SKM-1 treated with dmso at 0.1 percent for 144 hours (cell line): ENCODE measurements at regions not wholly inside any gene's neighbourhood (a gene's known extent, or its start where the extent isn't known, plus 50 kb on each side); places are given as distances from the start of the nearest gene placed in this dataset.

Source experiments
- DNase-seq: peaks from one replicate; lab custom pipeline; 2025; ENCODE audit not compliant: unreplicated experiment; lab: John Stamatoyannopoulos, UW

DNA sequence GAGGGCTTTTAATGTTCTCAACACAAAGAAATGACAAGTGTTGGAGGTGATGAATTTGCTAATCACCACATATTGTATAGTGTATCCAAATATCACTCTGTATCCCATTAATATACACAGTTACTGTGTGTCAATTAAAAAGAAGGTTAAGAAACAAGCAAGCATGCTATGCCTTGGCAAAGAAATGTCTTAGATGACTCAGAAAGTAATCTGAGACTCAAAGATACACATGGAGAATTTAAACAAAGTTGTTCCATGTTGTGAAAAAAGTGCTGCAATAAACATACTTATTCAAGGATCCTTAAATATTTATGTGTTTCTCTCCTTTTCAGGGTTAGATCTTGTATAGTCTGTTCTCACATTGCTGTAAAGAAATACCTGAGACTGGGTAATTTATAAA, 300.9 kb downstream of the DHX35 start:
- no peak for DNase-seq

DNA sequence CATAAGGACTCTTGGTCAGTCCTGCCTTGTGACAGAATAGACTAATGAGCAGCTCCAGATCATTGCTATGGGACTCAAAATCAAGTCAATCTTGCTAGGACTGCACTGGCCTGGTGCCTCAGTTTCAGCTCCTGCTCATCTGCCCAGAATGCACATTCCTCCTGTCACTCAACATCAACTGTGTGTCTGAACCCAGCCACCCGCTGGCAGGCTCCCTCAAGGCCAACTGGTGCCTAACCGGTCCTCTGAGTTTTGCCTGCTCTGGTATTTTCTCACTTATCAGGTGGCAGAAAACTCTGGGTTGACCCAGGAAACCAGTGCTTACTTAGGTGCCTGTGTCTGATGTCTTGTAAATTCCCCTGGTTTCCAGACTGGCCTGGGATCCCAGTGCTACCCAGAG, 297.7 kb downstream of the DHX35 start:
- no peak for DNase-seq

DNA sequence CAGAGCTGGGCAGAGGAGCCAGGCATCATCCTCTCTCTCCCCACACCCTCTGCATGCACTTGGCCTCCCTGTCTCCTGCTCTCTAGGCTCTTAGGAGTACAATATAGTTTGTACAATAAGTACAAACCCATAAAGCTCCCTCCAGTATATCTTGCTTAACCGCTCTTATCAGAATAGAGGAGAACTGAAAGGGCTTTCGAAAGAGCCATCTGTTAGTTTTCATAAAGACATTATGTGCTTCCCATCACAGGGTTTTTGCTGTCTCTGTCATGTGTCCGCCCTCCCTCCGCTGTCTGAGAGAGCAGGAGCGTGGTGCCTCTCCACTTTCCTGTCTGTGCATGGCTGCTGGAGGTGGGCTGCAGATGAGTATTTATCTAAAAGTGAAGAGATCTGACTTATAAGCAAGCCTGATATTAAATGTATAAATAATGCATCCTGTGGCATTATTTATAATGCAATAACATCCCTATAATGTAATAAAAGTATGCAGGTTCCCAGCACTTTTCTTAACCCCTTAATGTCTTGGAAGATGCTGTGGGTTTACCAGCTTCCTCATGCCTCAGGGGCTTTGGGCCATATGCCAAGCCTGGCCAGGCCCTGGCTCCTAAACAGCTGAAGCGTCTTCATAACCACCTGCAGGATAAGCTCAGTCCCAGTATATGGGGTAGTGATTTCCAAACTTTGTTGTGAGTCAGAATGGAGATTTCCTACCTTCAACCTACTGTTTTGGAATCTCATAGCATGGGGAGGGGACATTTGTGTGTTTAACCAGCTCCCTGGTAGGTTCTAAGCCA, 297.1 kb downstream of the DHX35 start:
- no peak for DNase-seq

DNA sequence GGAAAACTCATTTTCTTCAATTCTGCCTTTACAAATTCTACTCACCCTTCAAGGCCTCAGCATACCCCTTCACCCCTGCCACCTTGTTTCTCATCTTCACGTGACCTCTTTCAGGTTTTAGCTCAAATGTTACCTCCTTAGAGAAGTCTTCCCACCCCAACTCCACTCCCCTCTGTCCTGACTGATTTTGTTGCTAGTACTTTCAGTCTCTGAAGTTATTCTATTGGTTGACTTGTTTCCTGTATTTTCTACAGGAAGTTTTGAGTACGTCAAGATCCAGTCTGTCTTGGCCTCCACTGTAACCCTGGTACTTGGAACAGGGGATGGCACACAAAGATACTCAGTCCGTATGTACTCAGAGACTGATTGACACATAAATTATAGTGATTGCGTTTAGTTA, 296.1 kb downstream of the DHX35 start:
- no peak for DNase-seq

DNA sequence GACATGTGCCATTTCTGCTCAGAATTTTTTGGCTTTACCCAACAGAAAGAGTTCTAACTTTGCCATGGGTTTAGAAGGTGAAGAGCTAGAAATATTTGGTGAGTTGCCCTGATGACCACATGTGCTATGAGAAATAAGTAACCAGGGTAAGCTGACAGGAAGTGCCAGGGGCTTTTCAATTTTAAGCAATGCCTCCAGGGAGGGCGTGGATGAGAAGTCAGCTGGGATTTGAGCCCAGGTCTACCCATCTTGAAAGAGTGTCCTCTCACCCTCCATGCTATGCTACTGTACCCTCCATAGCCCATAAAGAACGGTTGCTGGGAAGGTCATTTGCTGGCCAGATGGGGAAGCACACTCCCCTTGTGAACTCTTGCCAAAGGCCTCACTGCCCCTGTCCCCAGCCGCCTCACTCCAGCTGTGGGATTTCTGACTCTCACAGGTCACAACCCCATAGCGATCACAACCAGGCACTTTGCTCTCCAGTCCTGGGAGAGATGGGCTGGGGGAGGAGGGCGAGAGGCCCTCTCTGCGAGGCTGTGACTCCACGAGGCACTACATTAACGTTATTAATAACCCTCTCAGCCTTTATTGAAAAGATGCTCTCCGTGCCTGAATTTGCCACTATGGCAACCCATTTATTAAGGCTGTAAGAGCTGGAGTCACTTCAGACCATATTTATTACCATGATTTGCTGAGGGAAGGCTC, 291.1 kb downstream of the DHX35 start:
- no peak for DNase-seq

DNA sequence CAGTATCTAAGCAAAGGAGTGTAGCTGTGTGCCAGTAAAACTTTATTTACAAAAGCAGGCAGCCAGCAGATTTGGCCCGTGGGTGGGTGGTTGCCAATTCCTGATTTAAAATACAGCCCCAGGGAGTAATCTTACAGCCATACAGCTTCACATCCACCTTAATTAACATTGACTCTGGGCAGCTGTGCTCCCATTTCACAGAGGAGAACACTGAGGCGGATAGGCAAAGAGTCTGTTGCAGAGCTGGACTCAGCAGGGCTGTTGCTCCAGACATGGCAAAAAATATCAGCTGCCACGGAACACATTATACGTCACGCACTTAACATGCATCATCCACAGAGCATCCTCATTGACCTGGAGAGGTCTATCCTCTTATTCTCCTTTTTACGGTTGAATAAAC, 289.9 kb downstream of the DHX35 start:
- no peak for DNase-seq

DNA sequence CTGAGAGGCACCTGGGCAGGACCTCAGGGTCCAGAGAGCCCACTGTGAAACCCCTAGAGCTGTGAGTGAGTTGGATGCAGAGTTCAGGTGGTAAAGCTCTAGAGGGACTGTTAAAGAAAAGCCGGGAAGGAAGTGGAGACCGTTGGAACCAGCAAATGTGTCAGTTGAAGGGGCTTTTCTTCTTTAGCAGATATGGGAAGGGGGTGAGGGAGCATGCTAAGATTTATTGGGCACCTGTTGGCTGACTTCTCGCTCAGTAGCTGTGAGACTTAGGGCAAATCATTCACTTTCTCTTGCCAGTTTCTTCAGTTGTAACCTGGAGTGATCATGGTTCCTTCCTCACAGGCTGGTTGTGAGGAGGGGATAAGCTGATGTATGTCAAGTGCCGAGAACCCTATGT, 287.7 kb downstream of the DHX35 start:
- no peak for DNase-seq

DNA sequence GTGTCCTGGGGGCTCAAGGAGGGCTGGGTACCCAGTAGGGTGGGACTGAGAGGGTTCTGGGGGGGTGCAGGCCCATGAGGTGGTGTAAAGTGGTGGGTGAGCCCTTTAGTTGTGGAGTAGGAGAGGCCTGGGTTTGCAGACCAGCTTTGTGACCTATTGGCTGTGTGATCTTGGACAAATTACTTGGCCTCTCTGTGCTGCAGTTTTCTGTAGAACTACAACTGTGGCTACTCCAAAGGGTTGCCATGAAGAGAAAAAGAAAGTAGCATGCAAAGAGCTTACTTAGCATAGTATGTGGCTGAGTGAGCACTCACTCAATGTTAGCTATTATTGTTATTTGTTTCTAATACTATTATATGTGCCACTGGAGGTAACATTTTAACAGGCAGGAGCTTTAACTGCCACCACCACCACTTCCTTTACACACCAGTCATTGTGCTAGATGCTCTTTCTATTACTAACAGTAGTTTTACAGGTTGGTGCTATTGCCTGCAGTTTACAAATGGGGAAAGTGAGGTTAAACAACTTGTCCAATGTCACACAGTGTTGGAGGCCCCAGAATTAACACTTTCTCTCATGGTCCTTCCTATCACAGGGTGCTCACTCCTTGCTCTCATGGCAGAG, 286.8 kb downstream of the DHX35 start:
- no peak for DNase-seq

DNA sequence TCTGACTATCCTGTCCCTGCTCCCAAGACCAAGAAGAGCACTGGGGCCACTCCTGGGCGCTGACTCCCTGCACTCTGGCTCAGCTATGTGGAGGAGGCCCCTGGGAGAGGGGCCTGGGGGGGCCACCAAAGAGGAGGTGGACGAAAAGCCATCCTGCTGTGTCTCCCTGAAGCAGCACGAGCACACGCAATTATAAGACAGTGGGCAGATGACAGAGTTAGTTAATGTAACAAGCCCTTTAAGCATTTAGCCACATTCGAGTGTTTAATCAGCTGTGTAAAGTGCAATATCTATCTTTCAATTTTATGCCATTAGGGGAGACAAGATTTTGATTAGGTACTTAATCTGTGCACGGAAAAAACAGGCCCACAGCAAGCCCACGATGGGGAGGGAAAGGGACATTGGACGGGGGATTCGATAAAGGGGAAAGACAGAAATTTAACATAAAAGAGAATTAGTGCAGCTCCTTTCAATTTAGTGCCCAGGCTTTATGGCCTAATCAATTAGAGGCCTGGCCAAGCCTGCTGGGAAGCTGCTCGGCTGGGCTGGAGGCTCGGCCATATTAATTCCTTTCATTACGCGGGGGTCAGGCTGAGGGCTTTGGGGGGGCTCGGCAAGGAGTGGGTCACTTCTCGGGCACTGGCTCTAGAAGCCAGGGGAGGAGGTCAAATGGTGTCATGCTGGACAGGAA, 286.2 kb downstream of the DHX35 start:
- no peak for DNase-seq

DNA sequence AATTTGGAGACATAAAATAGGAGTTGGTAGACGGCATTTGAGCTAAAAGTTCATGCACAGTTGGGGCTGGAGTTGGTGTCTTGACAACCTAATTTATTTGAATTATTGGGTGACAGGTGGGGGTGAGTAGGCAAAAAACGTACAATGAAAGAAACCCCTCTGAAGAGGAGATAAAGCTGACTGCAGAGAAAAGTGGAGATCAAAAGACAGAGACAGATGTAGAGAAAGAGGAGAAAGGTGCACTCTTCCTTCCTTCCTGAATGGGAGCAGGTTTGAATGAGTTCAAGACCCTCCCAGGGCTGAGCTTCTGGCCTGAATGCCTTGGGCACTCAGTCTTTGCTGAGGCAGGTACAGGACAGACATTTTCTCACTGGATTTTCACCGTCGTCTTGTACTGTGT, 284.3 kb downstream of the DHX35 start:
- no peak for DNase-seq

DNA sequence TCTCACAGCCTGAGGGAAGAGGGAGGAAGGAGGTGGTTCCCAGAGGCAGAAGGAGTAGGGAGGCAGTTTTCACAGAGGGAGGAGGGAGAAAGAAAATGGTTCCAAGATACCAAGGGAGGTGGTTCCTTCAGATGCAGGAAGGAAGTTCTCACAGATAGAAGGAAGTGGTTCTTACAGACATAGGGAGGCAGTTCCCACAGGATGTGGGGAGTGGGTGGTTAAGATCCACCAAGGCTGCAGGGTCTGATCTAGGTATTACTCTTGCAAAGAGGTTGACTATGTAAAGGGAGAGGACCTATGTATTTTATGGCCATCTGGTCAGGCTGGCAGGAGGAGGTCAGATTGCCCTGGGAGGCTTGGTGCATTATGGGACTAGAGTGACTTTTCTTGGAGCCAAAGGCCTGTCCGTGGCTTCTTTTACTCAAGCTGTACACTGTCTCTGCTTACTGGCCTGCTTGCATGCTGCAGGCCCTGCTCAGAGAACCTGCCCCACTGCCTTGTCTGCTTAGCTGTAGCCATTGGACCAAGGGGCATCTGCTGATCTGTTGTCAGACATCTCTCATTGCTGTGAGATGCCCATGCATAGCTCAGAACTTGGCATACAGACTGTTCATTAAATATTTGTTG, 283.7 kb downstream of the DHX35 start:
- DNase-seq: no peak

DNA sequence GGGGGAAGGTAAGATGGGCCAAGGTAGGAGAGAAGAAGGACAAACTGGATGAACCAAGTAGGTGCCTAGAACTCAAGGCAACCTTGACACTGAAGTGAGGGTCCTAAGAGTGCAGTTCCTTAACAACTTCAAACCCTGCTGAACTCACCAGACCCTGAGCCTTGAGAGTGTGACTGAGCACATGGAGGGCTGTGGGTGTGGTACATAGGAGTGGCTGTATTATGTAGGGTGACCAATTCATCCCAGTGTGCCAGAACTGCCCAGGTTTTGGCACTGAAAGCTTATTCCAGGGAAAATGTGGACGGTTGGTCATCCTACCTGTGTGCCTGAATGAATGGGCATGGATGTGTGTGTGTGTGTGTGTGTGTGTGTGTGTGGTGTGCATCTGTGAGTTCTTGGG, 281.8 kb downstream of the DHX35 start:
- no peak for DNase-seq

DNA sequence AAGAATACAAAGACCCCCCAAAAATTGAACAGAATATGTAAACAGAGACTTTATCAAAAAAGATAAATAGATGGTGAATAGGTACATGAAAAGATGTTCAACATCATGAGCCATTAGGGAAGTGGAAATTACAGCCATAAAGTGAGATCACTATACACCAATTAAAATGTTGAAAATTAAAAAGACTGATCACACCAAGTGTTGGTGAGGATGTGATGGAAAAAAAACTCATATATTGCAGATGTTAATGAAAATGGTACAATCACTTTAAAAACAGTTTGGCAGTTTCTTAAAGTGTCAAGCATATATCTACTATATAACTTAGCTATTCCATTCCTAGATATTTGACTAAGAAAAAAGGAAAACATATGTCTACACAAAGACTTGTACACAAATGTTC, 280.5 kb downstream of the DHX35 start:
- DNase-seq: no peak

DNA sequence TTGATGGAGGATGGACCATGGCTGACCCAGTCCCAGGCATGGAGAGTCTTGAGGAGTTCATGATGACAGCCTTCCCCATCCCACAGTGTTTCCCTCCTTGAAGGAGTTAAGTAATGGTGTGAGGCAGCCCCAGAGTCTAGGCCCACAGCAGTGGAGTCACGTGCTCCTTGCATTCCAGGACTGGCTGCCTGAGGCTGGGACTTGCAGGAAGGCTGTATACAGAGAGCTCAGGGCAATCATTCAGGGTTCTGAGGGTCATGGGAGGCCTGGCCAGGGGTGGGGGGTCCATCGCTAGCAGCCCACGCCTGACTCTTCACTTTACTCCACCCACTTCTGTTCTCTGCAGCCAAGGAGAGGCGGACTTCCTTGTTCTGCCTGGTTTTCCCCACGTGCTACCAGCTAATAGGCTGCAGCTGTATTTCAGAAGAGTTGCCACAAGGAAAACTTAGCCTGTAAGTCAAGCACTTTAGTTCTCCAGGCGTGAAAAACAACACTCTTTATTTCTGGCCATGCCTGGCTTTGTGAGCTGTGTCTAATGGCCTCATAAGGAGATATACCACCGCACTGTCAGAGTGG, 272.5 kb downstream of the DHX35 start:
- DNase-seq: no peak

DNA sequence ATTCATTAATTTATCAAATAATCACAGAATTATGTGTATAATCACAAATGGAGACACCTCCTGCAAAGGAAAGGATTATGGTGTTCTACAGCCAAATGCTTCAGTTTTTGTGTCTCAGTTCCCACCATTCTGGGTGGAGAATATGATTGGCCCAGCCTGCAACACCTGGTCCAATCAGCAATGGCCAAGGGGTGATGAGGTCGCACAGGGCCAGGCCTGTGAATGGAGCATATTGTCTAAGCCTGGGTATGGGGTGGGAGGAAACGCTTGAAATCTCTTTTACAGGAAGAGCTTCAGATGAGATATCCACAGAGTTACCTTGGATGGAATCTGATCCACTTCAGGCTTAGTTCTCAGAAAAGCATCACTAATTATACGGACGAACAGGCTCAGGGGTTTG, 271.6 kb downstream of the DHX35 start:
- DNase-seq: no peak

DNA sequence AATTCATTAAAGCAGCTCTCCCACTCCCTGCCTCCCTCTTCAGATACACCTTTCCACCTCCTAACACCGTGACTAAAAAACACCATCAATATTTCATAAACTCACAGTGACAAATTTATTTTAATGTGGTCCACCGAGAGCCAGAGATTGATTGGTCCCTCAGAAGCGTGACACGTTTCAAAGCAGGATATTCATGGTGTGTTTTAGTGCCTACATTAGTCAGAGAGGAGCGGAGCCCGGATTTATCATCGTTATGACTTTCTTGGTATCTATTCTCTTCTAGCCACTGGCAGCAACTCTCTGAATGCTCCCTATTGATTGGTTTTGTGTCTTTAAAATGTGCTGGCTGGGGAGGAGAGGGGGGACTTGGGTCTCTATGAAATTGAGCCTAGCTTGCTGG, 265.3 kb downstream of the DHX35 start:
- DNase-seq: no peak

DNA sequence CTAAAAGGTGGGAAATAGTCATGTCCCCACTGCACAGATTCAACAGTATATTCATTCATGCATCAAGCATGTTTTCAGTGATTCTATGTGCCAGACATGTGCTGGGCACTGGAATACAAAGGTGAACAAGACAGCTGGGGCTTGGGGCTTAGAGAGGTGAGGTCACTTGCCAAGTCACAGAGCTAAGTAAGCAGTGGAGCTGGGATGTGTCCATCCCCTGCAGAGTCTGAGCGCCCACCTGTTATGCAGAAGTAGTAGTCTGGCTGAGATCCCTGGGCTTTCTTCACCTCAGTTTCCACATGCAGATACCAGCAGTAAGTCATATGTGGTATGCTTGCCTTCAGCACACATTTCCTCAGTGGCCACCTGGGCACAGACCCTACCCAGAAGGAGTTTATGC, 263.8 kb downstream of the DHX35 start:
- DNase-seq: no peak

DNA sequence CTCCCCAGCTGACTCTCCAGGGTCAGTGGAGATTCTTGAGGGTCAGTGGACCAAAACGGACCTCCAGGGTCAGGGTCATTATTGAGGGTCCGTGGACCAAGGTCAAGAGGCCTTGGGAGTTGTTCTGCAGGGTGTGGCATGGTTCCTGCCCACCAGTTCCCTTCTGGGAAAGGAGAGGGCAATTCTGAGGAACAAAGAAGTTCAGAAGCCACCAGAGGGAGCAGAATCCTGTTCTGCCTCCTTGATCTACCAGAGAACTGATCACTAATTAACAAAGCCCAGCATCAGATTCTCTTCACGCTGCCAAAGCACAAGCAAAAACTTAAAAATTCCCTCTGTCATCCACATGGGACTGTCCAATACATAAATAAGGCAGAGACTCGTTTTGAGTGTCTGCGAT, 263.4 kb downstream of the DHX35 start:
- DNase-seq: no peak

DNA sequence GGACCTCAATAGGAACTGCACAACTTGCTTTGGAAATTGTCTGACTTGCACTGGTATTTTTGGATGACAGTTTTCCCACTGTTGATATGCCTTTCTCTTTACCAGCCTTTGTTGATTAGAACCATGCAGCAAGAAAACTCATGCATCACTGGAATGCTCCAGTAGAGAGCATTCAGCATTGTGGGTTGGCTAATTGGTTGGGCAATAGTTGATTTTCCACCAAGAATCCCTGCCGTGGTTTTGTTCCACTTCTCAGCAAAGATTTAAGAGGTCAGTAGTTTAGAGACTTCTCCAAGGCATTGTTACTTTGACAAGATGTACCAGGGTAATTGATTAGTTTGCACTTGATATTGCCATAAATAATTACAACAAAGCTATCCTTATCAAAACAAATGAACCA, 260.0 kb downstream of the DHX35 start:
- no peak for DNase-seq

DNA sequence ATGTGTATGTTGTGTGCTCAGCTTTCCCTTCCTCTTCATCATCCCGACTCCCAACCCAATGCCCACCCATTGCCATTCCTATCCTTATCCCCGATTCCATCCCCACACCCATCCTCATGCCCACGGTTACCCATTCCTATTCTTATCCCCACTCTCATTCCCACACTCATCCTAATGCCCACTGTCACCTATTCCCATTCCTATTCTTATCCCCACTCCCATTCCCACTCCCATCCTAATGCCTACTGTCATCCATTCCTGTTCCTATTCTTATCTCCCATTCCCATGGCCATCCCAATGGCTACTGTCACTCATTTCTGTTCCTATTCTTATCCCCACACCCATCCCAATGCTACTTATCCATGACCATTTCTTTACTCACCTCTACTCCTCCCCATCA, 254.1 kb downstream of the DHX35 start:
- DNase-seq: no peak

DNA sequence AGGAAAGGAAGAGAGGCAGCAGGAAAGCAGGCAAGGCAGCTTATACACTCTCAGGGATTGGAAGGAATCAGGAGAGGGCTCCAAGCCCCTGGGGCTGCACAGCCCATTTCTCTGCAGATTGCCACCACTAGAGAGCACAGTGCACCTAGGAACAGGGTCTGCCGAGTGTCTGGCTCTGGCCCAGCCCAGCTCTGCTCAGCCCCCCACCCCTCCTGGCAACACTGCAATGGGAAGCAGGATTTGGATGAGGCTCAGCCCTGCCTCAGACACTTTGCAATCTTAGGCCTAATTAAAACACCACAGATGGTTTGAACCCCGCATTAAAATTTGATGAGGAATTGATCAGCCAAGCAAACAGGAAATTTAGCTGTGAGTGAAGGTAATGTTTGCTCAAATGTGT, 252.7 kb downstream of the DHX35 start:
- no peak for DNase-seq
